H1 (cell line): ENCODE measurements at regions not wholly inside any gene's neighbourhood (a gene's known extent, or its start where the extent isn't known, plus 50 kb on each side); places are given as distances from the start of the nearest gene placed in this dataset.

Experiments
- CBX8 ChIP-seq: fragments of 300-800, 300-1000 bp; sonication (generic); IDR thresholded peaks from 2 replicates; pipeline ENCODE4 v1.7.1; 2016; ENCODE audit warnings: low read depth, low read length, borderline replicate concordance
- CEBPB ChIP-seq: IDR thresholded peaks from 2 replicates; pipeline ENCODE4 v1.6.1; 2012; ENCODE audit warnings: low read depth, low read length
- CTCF ChIP-seq, 3 experiments: IDR thresholded peaks; 1 replicate in 2 of 3; 2 replicates in 1 of 3; pipeline versions ENCODE4 v1.5.1 to v1.6.1; 2011; ENCODE audit warnings: low read length in 3 of 3, mild to moderate bottlenecking in 3 of 3, inconsistent platforms in 2 of 3, low read depth in 1 of 3, moderate library complexity in 1 of 3; ENCODE audit not compliant: insufficient read depth in 1 of 3; ENCODE audit errors: control extremely low read depth in 1 of 3
- EP300 ChIP-seq, 2 experiments: IDR thresholded peaks; 1 replicate in 1 of 2; 2 replicates in 1 of 2; pipeline ENCODE4 v1.6.1; 2011 to 2012; ENCODE audit warnings: low read depth in 2 of 2, low read length in 2 of 2, mild to moderate bottlenecking in 2 of 2, borderline replicate concordance in 1 of 2, inconsistent platforms in 1 of 2, moderate library complexity in 1 of 2
- EZH2 ChIP-seq: fragments of 200-600 bp; sonication (generic); IDR thresholded peaks from 2 replicates; pipeline ENCODE4 v1.7.1; 2012; ENCODE audit warnings: low read depth, mild to moderate bottlenecking, moderate library complexity, low read length, inconsistent platforms; ENCODE audit not compliant: severe bottlenecking
- FOSL1 ChIP-seq: IDR thresholded peaks from 2 replicates; pipeline ENCODE4 v1.6.1; 2011; ENCODE audit warnings: mild to moderate bottlenecking, low read depth, low read length, moderate library complexity; ENCODE audit not compliant: insufficient read depth
- HDAC2 ChIP-seq, 2 experiments: fragments of 300-600 bp in 1 of 2; sonication (generic) in 1 of 2; IDR thresholded peaks; 2 replicates each; pipeline ENCODE4 v1.6.1; 2011 to 2012; ENCODE audit warnings: low read depth in 2 of 2, low read length in 2 of 2, mild to moderate bottlenecking in 2 of 2, moderate library complexity in 2 of 2, borderline replicate concordance in 1 of 2, inconsistent platforms in 1 of 2
- PHF8 ChIP-seq: fragments of 200-600 bp; sonication (generic); conservative IDR thresholded peaks from 2 replicates; pipeline ENCODE4 v1.7.1; 2012; ENCODE audit warnings: low read depth, mild to moderate bottlenecking, inconsistent platforms, low read length, moderate library complexity
- POLR2A ChIP-seq, 2 experiments: IDR thresholded peaks; 1 replicate in 1 of 2; 2 replicates in 1 of 2; pipeline ENCODE4 v1.6.1; 2011; ENCODE audit warnings: low read depth in 2 of 2, low read length in 2 of 2, mild to moderate bottlenecking in 2 of 2; ENCODE audit errors: control extremely low read depth in 1 of 2
- POLR2AphosphoS5 ChIP-seq: IDR thresholded peaks from 2 replicates; pipeline ENCODE4 v1.6.1; 2011; ENCODE audit warnings: low read depth, low read length
- RAD21 ChIP-seq, 2 experiments: IDR thresholded peaks in 1 of 2; conservative IDR thresholded peaks in 1 of 2; 2 replicates each; pipeline ENCODE4 v1.6.1; 2011; ENCODE audit warnings: low read depth in 2 of 2, low read length in 2 of 2, improper control_type of control experiment in 1 of 2, inconsistent platforms in 1 of 2, mild to moderate bottlenecking in 1 of 2, moderate library complexity in 1 of 2
- ZNF274 ChIP-seq: IDR thresholded peaks from 2 replicates; pipeline ENCODE4 v1.7.0; 2012; ENCODE audit warnings: low read length, borderline replicate concordance; ENCODE audit errors: extremely low read depth
- TF ChIP-seq, protein P1 (sequence below): IDR thresholded peaks from 2 replicates; pipeline ENCODE4 v1.6.1; 2011; ENCODE audit warnings: low read depth, mild to moderate bottlenecking, low read length; ENCODE audit not compliant: insufficient read depth
- TF ChIP-seq, protein P2 (sequence below): IDR thresholded peaks from 2 replicates; pipeline ENCODE4 v1.6.1; 2011; ENCODE audit warnings: low read length, improper control_type of control experiment

DNA sequence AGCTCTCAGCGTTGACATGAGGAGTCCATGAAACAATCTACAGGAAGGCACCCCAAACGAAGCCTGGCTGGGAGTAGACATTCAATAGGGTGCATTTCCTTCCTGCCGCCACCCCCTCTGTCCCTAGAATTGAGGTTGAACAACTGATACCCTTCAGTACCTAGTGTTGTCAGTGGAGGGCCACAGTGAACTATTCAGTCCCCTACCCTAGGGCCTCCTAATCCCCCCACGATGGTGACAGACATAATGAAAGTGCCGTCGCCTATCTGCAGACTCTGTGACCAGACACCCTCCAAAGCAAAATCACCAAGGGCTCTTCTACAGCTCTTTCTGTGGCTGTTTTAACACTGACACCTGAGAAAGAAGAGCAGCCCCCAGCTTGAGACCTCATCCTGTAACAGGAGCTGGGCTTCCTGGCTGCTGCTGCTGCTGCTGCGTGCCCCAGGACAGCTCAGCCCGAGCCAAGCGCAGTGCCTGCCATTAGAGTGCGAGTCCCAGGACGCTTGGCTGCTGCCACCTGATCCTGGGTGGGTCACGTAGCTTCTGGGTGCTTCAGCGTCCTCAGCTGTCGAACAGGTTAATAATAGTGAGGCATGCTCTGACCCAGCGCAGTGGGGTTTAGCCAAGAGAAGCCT lies 183.0 kb downstream of the ZBTB18 start:
- TF ChIP-seq CTCF (IDR thresholded peaks at IDR 0.05; ENCODE audit: control extremely low read depth in 1 of 3, insufficient read depth in 1 of 3, low read depth in 1 of 3, low read length in 3 of 3) (peak in 2 of 3 experiments; percentile 28 to 42; a peak in 2 of 4 replicates), EZH2 (no peak), CEBPB (no peak), PHF8 (no peak), POLR2A (IDR thresholded peaks at IDR 0.05; ENCODE audit: control extremely low read depth in 1 of 2, low read depth in 2 of 2, low read length in 2 of 2) (no peak), POLR2AphosphoS5 (no peak), EP300 (IDR thresholded peaks at IDR 0.05; ENCODE audit: borderline replicate concordance in 1 of 2, low read depth in 2 of 2, low read length in 2 of 2) (no peak), HDAC2 (IDR thresholded peaks at IDR 0.05; ENCODE audit: borderline replicate concordance in 1 of 2, low read depth in 2 of 2, low read length in 2 of 2) (no peak), RAD21 (IDR thresholded peaks at IDR 0.05 in 1 of 2, conservative IDR thresholded peaks at IDR 0.05 in 1 of 2; ENCODE audit: low read depth in 2 of 2, low read length in 2 of 2) (peak; percentile 41 to 57; a peak in 3 of 4 replicates), FOSL1 (no peak), ZNF274 (no peak), CBX8 (no peak)
- TF ChIP-seq, protein P1, sequence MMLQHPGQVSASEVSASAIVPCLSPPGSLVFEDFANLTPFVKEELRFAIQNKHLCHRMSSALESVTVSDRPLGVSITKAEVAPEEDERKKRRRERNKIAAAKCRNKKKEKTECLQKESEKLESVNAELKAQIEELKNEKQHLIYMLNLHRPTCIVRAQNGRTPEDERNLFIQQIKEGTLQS: no peak
- TF ChIP-seq, protein P2, sequence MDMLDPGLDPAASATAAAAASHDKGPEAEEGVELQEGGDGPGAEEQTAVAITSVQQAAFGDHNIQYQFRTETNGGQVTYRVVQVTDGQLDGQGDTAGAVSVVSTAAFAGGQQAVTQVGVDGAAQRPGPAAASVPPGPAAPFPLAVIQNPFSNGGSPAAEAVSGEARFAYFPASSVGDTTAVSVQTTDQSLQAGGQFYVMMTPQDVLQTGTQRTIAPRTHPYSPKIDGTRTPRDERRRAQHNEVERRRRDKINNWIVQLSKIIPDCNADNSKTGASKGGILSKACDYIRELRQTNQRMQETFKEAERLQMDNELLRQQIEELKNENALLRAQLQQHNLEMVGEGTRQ: no peak
